Esophagus muscularis mucosa (tissue), 4 donors: ENCODE measurements at regions not wholly inside any gene's neighbourhood (a gene's known extent, or its start where the extent isn't known, plus 50 kb on each side); places are given as distances from the start of the nearest gene placed in this dataset.

Source experiments
- DNase-seq: peaks from one replicate; pipeline ENCODE4 v3.0.0-alpha.2; 2017; ENCODE audit errors: extremely low spot score
- H3K27ac ChIP-seq, 4 donors: fragments of 200-600 bp; sonication (generic); replicated peaks in 1 of 4; 1 replicate in 3 of 4; 2 replicates in 1 of 4; pipeline ENCODE4 v1.5.1; 2016 to 2019; ENCODE audit warnings: mild to moderate bottlenecking in 1 of 4
- H3K27me3 ChIP-seq, 4 donors: fragments of 200-600 bp; sonication (generic); one replicate each; pipeline versions ENCODE4 v1.5.1 to v1.6.0; 2016 to 2019
- H3K36me3 ChIP-seq, 4 donors: fragments of 200-600 bp; sonication (generic); one replicate each; pipeline ENCODE4 v1.5.1; 2016 to 2019
- H3K4me1 ChIP-seq, 4 donors: fragments of 200-600 bp; sonication (generic); one replicate each; pipeline ENCODE4 v1.5.1; 2016 to 2019
- H3K4me3 ChIP-seq, 4 donors: fragments of 200-600 bp; sonication (generic); 1 replicate in 2 of 4; 2 replicates in 2 of 4; pipeline ENCODE4 v1.5.1; 2016 to 2019; ENCODE audit warnings: mild to moderate bottlenecking in 4 of 4, moderate library complexity in 1 of 4
- H3K9me3 ChIP-seq, 4 donors: fragments of 200-600 bp; sonication (generic); 1 replicate in 3 of 4; 2 replicates in 1 of 4; pipeline ENCODE4 v1.5.1; 2016 to 2019
- CTCF ChIP-seq, 3 experiments: fragments of 200-600 bp in 2 of 3; fragments of 450-650 bp in 1 of 3; sonication (generic) in 2 of 3; IDR thresholded peaks; one replicate each; pipeline ENCODE4 v1.5.1; 2017 to 2019; ENCODE audit warnings: antibody characterized with exemption in 3 of 3, mild to moderate bottlenecking in 2 of 3, moderate library complexity in 1 of 3
- EP300 ChIP-seq: sonication (generic); formaldehyde crosslinking; IDR thresholded peaks from one replicate; pipeline ENCODE4 v1.6.1; 2017; ENCODE audit warnings: antibody characterized with exemption
- POLR2A ChIP-seq: fragments of 450-650 bp; IDR thresholded peaks from one replicate; pipeline ENCODE4 v1.6.1; 2017; ENCODE audit warnings: antibody characterized with exemption, moderate library complexity, mild to moderate bottlenecking, low read depth
- POLR2AphosphoS5 ChIP-seq, 2 donors: sonication (generic); formaldehyde crosslinking; IDR thresholded peaks; one replicate each; pipeline ENCODE4 v1.6.1; 2017; ENCODE audit warnings: antibody characterized with exemption in 2 of 2
- WGBS: methylation state at CpG from one replicate; pipeline ENCODE4 v1.1.5; 2018; 5-methylcytosine and 5-hydroxymethylcytosine counted together
- intact Hi-C: fragments of 100-400 bp; cut with DNase I; formaldehyde crosslinking; loops from one replicate; pipeline ENCODE4 v1.15.1; 2023

DNA sequence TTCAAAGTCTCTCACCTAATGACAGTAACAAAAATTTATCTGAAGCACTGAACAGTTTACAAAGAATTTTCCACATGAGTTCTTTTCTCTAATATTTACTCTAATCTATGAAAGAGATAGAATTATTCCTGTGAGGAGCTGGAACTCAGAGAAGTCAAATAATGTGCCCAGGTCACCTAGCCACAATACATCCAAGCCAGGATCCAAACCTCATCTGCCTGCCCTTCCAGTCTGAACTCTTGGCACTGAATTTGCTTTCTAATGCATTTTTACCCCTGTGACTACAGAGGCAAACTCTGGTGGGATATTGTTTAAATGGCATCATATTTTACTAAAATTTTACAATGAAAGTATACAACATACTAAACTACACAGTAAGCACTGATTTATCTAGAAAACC is 191.4 kb upstream of the RORA start:
- no peak for DNase-seq
- Histone ChIP-seq H3K27me3 (no peaks in the 10 kb centered on the region), H3K27ac (no peak overlapping the region), H3K4me3 (no peak overlapping the region), H3K9me3 (no peaks in the 10 kb centered on the region), H3K4me1 (no peaks in the 10 kb centered on the region), H3K36me3 (no peaks in the 10 kb centered on the region)
- intact Hi-C loops: no loop called here
- no peak for TF ChIP-seq CTCF (IDR thresholded peaks at IDR 0.05)
- no peak for TF ChIP-seq POLR2AphosphoS5 (IDR thresholded peaks at IDR 0.05)
- no peak for TF ChIP-seq POLR2A
- TF ChIP-seq EP300: no peak

- Histone ChIP-seq H3K27me3 (no peaks in the 10 kb centered on the region), H3K9me3 (no peaks in the 10 kb centered on the region), H3K4me1 (peaks cover 0 to 17% (median 10%) of the 10 kb centered on the region in 4 donors), H3K27ac (no peak overlapping the region), H3K36me3 (no peaks in the 10 kb centered on the region), H3K4me3 (no peak overlapping the region)
- no peak for DNase-seq
- TF ChIP-seq CTCF (IDR thresholded peaks at IDR 0.05) (no peak), POLR2AphosphoS5 (IDR thresholded peaks at IDR 0.05) (no peak), POLR2A (no peak), EP300 (no peak)
- intact Hi-C loops: no loop called here
- WGBS: 89% methylated on average over 2 of the region's 2 CpGs
These were observed 186.6 kb upstream of the RORA start for GRCh38 chr15:61415617-61416120.

DNA sequence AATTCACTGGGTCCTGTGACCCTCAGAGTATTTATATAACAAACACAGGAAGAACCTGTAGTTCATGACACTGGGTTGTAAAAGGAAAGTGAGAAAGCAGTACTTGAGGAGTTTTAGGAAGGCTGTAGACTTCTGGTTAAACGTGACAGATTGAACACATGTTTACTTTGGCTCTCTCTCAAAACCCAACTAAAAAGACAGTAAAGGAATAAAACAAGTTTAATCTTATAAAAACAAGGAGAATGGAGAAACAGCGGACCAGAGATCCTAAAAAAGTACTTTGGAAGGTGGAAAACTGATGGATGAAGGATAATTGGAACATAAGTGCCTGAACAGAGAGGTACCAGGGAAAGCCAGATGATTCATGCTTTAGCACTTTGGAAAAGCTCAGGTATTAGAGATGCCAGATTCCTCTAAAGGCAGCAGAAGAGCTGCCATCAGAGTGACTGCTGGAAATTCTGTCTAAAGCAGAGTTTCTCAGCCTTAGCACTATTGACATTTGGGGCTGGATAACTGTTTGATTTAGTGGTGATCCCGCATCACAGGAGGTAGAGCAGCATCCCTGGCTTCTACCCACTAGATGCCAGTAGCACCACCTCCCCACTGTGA is 182.9 kb upstream of the RORA start:
- intact Hi-C loops: no loop called here
- Histone ChIP-seq H3K9me3 (no peaks in the 10 kb centered on the region), H3K4me3 (no peak overlapping the region), H3K27me3 (no peaks in the 10 kb centered on the region), H3K27ac (no peak overlapping the region), H3K36me3 (no peaks in the 10 kb centered on the region), H3K4me1 (peaks cover 0 to 17% (median 10%) of the 10 kb centered on the region in 4 donors)
- WGBS: 31% methylated on average over 3 of the region's 3 CpGs
- TF ChIP-seq EP300 (no peak), POLR2AphosphoS5 (IDR thresholded peaks at IDR 0.05) (no peak), CTCF (IDR thresholded peaks at IDR 0.05) (no peak), POLR2A (no peak)
- no peak for DNase-seq

DNA sequence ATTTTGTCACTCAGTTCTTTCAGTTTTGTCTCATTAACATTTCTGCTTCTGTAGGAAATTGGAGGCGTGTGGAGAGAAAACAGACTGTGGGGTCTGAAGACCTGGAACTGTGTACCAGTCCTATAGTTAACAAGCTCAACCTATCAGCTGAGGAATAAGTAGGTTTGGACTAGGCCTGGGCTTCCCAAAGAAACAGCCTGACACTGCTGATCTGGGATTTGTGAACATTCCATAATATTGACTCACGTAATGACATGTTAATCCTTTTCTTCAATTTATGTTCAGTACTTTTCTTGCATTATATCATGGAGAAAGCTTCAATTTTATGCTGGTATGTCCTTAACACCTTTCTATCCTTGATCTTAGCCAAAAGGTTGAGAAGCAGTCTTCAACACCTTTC is 181.6 kb upstream of the RORA start:
- Histone ChIP-seq H3K36me3 (no peaks in the 10 kb centered on the region), H3K27ac (no peak overlapping the region), H3K4me1 (peaks cover 0 to 17% (median 10%) of the 10 kb centered on the region in 4 donors), H3K4me3 (no peak overlapping the region), H3K27me3 (no peaks in the 10 kb centered on the region), H3K9me3 (no peaks in the 10 kb centered on the region)
- intact Hi-C loops: no loop called here
- WGBS: 95% methylated on average over 2 of the region's 2 CpGs
- no peak for TF ChIP-seq CTCF (IDR thresholded peaks at IDR 0.05)
- no peak for TF ChIP-seq POLR2AphosphoS5 (IDR thresholded peaks at IDR 0.05)
- TF ChIP-seq EP300: no peak
- no peak for TF ChIP-seq POLR2A
- no peak for DNase-seq

- no peak overlapping the region for H3K4me3 ChIP-seq
- 89% methylated on average over 2 of the region's 2 CpGs for WGBS
- H3K4me1 ChIP-seq: no peaks in the 10 kb centered on the region
- H3K36me3 ChIP-seq: no peaks in the 10 kb centered on the region
- H3K9me3 ChIP-seq: no peaks in the 10 kb centered on the region
- H3K27ac ChIP-seq: no peak overlapping the region
- TF ChIP-seq POLR2AphosphoS5 (IDR thresholded peaks at IDR 0.05) (no peak), POLR2A (no peak), CTCF (IDR thresholded peaks at IDR 0.05) (no peak), EP300 (no peak)
- intact Hi-C loops: no loop called here
- no peak for DNase-seq
- no peaks in the 10 kb centered on the region for H3K27me3 ChIP-seq
These were observed 175.5 kb upstream of the RORA start for GRCh38 chr15:61404567-61404966.
